ENCODE measurements at regions not wholly inside any gene's neighbourhood (a gene's known extent, or its start where the extent isn't known, plus 50 kb on each side); places are given as distances from the start of the nearest gene placed in this dataset.

GRCh38 chr16:89042711-89043551 is 50.7 kb upstream of the ACSF3 start:
- in situ Hi-C loops (cut with HindIII; ENCODE audit: low pct_ligation_motif_present, low pct_unique_long_range_greater_than_20kb, low sequenced_read_pairs): no loop called here
- no peak for DNase-seq

- no peak for DNase-seq
- in situ Hi-C loops (cut with HindIII; ENCODE audit: low pct_ligation_motif_present, low pct_unique_long_range_greater_than_20kb, low sequenced_read_pairs): no loop called here
Observed at GRCh38 chr16:89043636-89044417, 49.8 kb upstream of the ACSF3 start.
